GM21367 (cell line): ENCODE measurements at regions not wholly inside any gene's neighbourhood (a gene's known extent, or its start where the extent isn't known, plus 50 kb on each side); places are given as distances from the start of the nearest gene placed in this dataset.
"Not testable (repeated sequence)": the region's sequence is repeated elsewhere in the genome, so short reads cannot be mapped to it uniquely, and the experiment has no call there.

Experiments used
- ATAC-seq: cut with Tn5 transposase; IDR thresholded peaks from one replicate; pipeline ENCODE4 v1.9.1; 2021; ENCODE audit not compliant: unreplicated experiment

DNA sequence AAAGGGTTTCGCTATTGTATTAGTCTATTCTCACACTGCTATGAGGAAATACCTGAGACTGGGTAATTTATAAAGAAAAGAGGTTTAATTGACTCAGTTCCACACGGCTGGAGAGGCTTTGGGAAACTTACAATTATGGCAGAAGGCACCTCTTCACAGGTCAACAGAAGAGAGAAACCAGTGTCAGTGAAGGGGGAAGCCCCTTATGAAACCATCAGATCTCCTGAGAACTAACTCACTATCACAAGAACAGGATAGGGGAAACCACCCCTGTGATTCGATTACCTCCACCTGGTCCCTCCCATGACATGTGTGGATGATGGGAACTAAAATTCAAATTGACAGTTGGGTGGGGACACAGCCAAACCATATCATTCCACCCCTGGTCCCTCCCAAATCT is 589.5 kb downstream of the CENPC start:
- ATAC-seq = no peak

DNA sequence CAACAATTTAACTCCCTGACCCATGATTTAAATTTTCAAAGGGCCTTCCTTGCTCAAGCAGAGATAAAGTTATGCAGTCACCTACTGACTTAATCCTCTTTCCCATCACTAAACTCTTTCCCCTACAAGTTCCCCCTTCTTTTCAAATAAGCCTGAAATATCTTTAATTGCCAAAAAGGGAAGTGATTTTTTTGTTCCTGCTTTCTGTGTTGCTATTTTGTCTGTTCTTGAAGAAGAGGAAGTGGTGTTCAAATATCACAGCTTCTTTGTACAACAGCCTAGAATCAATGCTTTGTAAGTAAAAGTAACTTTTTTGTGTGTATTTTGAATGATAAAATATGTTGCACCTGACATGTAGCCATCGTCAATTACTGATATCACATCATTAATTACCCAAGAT is 595.9 kb downstream of the CENPC start:
- ATAC-seq = no peak

DNA sequence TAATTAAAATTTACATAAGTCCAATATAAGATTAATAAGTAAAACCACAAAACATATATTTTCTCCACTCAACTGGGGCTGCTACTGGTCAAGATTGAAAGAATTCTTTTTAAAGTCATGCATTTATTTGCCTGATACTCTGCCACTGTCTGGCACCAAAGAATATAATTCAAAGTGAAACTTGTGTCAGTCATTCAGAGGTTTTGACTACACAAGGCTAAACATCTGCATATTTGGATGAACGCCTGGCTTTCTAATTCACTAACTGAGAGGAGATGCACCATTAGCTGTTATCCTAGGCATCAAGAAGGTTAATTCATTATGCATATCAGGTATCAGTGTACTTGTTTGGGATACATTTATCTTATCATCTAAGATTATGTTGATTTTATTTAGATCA is 598.5 kb downstream of the CENPC start:
- no peak for ATAC-seq

DNA sequence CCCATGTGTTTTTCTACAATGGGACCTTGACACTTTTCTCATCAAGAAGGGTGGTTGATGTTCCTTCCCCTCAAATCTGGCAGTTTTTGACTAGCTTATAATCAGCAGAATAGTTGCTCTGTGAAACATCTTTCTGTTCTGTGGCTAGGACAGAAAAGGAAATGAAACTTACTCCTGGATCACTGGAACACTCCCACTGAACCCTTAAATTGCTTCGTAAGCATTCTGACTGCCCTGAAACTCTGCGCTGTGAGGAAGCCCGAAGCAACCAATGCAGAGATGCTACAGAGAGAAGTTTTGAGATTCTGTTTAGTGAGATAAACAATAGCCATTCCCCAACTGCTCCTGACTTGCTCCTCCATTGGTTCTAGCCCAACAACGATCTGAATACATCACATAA is 602.2 kb downstream of the CENPC start:
- no peak for ATAC-seq

DNA sequence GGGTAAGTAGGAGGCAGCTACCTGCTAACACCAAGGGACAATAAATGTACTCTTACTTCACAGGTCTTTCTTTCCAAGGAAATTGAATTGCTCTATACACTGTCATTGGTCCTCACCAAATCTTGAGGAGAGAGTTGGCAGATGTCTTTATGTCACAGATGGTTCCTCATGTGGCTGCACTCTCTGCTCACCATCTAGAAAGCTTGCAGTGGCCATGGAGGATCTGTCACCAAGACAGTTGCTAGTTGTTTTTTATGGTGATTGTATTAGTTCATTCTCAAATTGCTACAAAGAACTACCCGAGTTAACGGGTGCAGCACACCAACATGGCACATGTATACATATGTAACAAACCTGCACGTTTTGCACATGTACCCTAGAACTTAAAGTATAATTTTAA is 613.3 kb downstream of the CENPC start:
- ATAC-seq = not testable (repeated sequence)

DNA sequence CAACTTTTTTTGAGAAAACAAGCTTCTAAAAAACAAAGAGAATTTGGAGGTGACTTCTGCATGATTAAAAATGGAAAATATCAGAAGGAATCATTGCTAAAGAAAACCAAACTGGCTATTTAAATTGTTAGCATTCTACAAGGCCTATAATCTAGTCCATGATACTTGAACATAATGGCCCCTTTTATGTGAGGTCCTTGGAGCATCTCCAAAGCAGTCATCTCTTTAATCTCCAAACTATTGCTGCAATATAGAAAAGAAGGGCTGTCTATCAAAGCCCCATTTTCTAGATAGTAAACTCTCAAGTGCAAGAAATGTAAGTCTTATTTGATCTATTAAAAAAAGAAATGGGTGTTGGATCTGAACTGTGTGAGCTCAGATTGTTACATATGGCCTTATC is 615.1 kb downstream of the CENPC start:
- no peak for ATAC-seq

DNA sequence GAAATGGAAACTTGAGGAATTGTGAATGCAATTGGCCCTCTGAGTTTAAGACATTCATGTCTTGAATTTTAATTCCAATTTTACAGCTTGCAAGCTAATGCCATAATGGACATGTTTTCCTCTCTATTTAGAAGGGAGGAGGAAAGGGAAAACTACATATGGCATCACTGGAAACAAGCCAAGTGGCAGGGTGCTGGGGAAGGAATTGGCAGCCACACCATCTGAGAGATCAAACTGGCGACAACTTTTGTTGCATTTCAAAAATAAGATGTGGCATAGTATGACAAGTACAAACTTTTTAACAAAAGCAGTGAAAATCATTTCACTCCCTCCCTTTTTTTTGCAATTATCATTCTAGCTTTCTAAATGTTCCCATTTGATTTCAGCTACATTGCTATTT is 615.6 kb downstream of the CENPC start:
- ATAC-seq = no peak

DNA sequence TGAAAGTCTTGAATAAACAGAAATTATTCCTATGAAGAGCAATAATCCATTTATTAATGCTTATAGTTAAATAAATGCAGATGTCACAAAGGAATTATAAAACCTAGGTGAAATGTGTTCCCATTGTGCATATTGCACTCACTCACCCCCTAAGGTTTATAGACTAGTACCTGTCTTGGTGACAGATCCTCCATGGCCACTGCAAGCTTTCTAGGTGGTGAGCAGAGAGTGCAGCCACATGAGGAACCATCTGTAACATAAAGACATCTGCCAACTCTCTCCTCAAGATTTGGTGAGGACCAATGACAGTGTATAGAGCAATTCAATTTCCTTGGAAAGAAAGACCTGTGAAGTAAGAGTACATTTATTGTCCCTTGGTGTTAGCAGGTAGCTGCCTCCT is 616.4 kb downstream of the CENPC start:
- ATAC-seq = not testable (repeated sequence)

DNA sequence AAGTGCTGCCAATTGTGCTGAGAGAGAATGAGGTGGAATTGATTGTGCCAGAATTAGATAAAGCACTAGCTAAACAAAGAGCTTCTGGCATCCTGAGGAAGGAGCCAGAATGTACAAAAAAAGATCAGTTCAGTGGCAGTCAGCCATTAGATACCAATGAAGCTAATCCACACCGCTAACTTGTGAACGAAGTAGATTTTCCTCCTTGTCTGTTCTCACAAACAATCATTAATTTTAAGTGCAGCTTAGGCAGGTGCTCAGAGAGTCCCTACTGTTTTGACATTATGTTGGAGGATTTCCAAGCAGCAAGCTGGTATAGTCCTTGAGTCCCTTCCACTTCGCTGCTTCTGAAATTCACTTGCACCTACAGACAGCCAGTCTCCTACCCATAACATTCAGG is 617.4 kb downstream of the CENPC start:
- no peak for ATAC-seq

DNA sequence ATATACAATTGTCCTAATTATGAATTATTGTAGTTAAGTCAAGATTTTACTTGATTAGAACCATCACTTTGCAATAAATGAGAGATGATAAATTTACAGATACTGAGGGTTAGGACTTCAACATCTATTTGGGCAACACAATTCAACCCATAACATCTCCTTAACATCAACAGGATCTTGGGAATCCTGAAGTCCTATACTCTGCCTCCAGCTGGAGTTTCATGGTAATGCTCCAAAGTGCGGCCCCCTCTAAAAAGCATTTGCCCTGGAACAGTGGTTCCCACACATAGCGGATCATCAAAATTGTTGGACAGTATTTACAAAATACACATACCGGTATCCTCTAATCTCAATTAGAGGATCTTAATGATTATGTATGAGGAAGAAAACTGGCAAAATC is 618.6 kb downstream of the CENPC start:
- ATAC-seq = no peak

DNA sequence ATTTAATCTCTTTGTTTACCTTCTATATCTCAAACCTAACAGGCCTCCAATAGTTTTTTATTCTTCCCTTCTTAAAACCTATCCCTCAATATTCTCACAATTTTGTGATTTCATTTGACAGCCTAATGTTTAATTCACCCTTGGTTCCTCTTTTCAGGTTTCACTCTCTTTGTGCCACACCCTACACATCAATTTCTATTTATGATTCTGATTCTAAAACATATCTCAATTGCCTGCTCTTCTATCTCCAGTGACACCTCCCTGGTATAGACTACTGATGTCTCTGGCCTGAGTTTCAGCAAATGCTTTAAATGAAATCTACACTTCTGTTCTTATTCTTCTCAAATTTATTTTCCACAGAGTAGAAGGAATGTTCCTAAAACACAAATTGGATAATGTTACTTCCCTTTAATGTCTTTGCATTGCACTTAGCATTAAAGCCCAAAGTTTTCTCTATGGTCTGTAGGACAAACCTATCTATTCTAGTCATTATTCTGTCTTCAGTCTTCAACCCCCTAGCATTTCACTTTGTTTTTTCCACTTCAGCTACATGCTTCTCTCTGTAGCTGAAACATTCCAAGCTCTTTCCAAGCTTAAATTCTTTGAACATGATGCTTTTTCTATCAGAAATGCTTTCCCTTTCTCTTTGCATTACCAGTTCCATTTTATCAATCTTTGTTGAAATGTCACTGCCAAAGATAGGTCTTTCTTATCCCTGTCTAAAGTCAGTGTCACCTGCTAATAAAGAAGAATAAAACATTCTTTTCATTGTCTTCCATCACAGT is 622.0 kb downstream of the CENPC start:
- no peak for ATAC-seq

DNA sequence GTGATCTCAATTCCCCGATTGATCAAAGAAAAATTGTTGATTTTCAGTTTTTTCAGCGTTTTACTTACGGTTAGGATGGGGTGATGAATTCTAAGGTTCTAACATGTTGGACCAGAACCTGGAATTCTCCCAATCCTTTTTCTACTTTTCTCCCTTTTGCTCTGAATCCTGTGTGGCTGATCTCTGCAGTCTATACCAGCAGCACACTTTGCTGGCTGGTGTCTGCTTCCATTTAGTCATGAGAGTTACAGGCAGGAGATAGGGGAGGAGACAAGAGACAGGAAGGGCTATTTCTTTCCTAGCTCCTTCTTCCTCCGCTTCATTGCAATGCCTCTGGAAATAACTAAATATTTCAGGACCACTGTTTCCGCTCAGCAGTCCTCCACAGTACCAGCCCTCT is 623.9 kb downstream of the CENPC start:
- ATAC-seq = no peak

DNA sequence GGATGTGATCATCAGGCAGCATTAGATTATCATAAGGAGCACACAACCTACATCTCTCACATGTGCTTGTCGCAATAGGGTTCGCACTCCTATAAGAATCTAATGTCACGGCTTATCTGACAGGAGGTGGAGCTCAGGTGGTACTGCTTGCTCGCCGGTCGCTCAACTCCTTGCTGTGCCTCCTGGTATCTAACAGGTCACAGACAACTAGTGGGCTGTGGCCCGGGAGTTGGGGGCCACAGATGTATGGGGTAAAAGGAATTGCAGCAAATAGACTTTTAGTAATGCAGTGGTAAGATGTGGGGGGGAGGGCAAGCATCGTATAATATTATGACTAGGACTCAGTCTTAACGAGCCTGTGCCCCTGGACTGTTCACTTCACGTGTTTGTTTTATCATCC is 624.8 kb downstream of the CENPC start:
- ATAC-seq = no peak

DNA sequence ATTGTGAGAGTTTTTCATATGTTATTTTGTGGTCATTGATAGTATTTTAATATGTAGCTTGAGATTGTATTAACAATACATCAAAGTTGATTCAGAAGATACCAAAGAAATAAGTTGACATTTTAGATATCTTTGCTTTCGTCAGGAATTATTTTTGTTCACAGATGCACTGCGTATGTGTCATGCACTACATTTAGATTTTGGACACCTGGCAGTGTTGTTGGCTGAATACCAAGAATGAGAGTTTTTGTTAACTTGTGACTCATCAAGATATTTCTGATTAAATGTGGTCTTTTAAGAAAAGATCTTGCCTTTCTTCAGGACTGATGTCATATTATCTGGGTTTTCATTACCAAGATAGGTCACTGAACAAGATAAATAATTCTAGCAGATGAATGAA is 633.4 kb downstream of the CENPC start:
- ATAC-seq = no peak

DNA sequence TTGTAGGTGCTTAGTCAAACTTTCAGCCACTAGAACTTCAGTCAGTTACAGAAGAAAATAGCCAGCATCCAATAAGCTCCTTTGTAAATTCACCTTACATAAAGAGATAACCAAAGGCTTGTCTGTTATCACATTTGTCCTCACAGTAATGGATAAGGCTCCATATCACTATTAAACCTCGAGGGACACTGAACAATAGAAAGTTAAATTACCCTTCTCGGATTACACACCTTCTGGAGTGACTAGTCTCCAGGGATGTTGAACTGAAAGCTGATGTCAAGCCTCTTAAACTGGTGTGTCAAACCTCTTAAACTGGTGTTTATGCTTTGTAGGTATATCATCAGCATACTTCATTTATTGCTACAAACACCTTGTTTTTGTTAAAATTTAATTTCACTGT is 639.0 kb downstream of the CENPC start:
- no peak for ATAC-seq

DNA sequence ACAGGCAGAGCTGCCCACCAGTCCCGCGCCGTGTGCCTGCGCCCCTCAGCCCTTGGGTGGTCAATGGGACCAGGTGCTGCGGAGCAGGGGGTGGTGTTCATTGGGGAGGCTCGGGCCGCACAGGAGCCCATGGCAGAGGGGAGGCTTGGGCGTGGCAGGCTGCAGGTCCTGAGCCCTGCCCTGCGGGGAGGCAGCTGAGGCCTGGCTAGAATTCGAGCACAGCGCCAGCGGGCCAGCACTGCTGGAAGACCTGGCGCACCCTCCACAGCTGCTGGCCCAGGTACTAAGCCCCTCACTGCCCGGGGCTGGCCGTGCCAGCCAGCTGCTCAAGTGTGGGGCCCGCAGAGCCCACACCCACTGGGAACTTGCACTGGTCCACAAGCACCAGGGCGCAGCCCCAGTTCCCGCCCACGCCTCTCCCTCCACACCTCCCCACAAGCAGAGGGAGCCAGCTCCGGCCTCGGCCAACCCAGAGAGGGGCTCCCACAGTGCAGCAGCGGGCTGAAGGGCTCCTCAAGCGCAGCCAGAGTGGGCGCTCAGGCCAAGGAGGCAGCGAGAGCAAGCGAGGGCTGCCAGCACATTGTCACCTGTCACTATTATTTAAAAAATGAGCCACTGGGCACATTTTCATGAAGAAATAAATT is 645.8 kb downstream of the CENPC start:
- ATAC-seq = no peak

DNA sequence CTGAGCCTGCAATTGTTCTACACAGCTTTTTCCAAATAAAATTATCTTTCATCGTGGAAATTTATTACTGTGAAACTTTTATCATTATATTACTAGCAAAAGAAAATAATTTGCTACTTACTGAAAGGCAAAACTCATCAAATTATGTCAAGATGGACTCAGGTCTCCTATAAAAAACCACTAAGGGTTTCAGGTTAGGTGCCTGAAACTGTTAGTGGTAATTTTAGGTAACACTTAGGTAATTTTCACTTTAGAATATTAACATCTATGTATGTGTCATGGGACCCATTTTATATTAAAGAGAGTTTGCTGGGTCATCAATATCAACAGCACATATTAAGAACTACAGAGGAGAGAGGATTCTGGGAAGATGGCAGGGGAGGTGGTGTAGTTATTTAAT is 651.5 kb downstream of the CENPC start:
- ATAC-seq = no peak

DNA sequence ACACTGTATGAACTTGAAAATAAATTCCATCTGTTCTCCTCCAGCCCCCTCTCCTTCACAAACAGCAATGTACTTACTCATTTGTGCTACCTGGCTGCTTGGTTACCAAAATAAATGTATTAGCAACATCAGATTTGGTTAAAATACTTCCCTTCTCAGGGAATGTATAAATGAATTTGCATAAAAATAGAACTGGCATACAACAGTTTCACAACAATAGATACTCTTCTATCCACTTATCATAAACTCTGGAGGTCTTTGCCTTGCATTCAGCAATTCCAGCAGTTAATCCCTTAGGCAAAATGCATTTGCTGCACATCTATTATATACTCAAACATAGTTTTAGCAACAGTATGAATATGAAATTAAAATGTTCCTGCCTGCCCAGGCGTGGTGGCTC is 658.2 kb downstream of the CENPC start:
- ATAC-seq = no peak

DNA sequence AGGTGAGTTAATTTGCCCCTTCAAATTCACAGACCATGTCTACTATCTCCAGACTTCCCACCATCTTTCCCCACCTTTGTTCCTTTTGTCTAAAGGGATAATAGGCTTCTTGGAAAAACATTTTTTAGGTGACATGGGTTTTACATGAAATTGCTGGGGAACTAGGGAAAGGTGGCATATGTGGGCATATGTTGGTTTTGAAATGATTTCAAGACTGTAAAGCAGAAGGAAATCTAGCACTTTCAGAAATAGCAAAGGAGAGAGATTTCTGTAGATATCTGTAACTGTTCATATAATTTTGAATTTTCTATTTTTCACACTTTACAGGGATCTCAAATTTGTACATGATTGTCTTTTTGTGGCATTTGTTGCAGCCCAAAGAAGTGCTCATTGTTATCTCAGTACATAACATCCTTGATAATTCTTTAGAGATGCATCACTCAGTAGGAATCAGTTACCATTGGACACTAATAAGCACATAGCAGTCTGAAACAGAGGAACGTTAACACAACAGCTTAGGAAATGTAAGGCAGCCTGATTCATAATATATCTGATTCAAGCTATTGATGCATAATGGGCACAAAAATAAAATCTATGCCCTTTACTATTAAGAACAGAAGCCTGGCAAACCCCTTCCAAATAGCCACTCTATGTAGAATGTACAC is 659.7 kb downstream of the CENPC start:
- ATAC-seq = no peak

DNA sequence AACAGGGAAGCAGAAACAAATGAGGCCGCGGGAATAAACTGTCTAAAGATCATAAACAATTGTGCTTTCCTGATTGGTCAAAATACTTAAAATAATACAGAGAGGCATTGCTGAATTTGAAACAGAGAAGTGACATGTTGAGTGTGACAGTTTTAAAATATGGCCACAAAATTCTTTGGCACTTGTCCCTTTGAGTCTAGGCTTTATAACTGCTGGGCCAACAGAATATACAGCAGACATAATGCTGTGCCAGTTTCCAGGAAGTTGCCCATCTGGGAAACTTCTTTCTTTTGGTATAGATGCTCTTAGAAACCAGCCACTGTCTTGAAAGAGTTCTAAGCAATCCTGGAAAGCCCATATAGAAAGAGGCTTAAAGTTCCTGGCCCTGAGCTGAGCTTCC is 668.4 kb downstream of the CENPC start:
- no peak for ATAC-seq

DNA sequence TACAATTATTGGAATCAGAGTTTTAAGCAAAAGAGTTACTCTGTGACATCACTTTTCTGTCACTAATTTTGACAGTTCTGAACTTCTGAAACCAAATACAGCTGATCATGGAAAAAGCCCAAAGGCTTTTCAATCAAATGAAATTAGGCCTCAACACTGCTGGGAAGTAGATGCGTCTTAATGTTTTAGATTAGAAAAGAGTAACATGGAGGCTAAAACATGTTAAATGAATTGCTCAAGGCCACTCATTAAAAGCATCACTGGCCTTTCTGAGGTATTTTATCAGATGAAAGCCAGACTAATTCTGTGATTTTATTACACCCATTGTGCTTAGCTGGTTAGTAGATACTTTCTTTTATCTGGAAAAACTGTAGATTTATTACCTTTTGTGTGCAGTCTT is 672.6 kb downstream of the CENPC start:
- ATAC-seq = no peak

DNA sequence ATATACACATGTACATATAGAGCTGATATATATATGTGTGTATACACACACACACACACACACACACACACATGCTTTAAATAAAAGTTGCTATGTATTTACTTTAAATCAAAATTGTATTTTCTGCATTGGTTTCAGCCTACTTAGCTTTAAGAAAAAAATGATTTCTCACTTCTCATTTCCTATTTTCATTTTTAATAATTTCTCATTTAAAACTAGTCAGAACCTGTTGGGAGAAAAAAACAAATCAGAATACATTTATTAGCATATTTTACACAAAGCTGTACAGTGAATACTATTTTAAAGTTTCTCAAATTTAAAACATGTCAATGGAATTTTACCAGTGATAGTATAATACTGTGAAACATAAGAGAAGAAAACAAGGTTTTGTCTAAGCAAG is 681.8 kb downstream of the CENPC start:
- ATAC-seq = no peak
